NCI-H1417 treated with DMSO at 0.1 percent for 48 hours (cell line): ENCODE measurements at regions not wholly inside any gene's neighbourhood (a gene's known extent, or its start where the extent isn't known, plus 50 kb on each side); places are given as distances from the start of the nearest gene placed in this dataset.

Source experiments
- DNase-seq: peaks from one replicate; lab custom pipeline; 2025; lab: John Stamatoyannopoulos, UW

DNA sequence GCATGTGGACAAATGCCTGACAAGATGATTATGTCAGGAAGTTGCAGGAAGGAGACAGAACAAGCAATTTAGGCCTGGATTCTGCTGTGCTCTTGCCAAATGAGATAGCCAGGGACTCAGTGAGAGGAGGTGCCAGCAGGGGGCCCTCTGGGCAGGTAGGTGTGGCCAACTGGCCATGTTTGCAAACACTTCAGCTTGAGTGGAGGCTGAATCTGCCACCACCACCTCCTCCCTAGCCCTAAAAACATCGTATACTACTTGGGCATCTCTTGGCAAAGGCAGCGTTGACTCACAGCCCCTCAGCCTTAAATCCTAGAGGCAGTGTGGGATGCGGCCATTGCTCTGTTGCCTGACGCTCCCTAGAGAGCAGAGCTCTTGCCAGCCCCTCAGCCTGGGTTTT lies 95.1 kb upstream of the PLET1 start:
- DNase-seq: no peak

DNA sequence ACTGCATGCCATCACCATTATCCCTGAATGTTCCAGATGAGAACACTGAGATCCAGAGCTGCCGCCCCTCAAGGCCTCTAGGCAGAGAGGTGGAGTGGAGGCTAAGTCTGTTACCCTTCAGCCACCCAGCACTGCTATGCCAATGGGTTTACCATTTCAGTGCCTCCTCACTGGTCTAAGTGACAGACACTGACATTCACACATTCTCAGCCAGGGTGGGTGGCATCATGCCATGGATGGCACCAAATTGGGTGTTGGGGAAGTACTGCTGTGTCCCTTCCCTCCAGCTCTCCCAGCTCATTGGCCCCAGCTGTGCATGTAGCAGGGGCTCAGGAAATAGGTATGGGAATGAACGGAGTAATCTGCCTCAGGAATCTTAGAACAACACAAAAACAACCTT lies 96.8 kb upstream of the PLET1 start:
- no peak for DNase-seq

DNA sequence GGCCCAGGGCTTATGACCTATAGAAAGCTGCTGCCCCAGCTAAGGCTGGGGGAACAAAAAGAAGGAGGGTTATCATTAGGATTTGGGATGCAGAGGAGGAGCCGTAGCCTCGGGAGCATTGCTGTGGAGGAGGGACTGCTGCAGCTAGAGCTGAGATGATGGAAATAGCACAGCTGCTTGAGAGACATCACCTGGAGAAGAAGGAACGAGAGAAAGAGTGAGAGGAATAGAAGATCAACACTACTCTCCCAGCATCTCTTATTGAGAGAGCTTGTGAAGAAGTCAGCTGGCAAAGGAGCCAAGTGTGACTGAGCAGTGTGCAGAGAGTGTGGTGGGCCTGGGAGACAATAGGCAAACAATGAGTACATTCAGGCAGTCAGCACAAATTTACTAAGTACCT lies 100.7 kb upstream of the PLET1 start:
- DNase-seq: no peak

DNA sequence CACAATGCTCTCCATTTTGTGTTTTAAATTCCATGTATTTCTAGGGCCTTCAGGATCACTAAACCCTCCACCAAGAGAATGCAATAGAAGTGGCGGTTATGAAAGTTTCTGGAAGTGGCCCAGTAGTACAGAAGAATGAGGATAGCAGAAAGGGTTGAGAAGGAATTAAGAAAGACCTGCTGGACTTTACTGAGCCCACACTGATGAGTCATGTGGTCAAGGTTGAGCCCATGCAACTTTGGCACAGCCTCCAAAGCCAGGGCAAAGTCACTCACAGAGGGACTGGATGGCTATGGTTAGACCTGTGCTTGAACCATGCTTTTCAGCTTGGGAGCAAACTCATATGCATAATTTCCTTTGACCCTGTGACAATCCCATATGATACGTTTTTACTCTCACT lies 102.9 kb upstream of the PLET1 start:
- no peak for DNase-seq

DNA sequence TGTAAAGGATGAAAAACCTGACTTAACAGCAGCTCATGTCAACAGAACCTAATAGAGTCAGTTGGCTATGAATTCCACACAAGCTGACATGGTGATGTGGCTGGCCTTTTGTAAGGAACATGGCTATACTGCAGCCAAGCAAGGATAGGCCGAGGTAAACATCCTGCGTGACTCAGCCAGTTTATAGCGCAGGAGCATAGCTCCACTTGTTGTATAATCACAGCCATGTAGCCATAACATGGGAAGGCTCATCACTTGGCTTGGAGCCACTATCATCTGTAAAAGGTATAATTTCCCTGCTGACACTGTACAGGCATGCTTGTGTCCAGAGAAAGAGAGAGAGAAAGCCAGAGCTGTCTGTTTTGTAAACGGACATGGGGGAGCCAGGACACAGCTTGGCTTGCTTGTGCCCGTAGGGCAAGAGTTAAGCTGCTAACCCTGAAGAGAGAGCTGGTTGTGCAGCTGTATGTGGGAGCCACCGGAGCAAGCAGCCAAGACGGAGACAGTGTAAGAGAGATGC lies 104.4 kb upstream of the PLET1 start:
- no peak for DNase-seq

DNA sequence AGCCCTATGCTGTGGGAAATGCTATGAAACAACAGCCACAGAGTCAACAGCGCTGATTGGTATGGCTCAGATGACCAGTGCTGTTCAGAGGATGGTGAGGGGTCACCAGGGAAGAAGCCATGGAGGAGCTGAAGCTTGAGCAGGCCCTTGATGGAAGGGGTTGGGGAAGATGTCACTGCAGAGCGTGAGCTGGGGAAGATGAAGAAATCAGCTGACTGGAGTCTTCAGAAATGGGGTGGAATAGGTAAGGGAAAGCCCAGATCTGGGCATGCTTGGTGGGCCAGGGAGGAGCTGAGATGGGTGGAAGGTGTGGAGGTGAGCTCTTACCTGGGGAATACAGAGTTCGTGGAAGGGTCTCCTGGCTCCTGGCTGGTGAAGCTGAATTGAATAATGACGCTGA lies 105.4 kb upstream of the PLET1 start:
- no peak for DNase-seq

DNA sequence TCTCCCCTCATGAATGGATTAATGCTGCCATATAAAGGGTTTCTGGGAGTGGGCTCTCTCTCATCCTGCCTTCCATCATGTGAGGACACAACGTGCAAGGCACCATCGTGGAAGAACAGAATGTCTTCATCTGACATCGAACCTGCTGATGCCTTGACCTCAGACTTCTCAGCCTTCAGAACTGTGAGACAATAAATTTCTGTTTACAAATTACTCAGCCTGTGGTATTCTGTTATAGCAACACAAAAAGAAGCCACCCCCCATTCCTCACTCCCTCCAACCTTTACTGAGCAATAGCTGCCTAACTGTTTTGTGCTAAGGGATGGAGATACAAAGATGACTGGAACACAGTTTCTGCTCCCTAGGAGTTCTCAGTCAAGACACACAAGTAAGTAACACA lies 106.1 kb upstream of the PLET1 start:
- DNase-seq: no peak

DNA sequence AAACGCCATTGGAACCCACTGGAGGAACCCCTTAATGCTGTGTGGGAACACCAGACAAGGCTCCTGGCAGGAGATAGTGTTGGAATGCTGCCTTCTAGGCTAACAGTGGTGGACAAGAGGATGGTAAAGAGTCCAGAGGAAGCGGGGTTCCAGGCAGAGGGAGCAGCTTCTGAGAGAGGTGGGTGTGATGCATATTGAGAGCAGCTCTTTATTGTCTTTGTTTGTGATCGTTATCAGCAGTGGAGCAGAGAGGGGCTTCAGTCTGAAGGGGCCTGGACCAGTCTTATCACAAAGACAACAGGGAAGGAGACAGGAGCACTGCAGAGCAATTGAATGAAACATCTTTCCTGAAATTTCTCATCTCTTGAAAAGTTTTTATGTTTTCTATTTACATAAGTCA lies 106.8 kb upstream of the PLET1 start:
- DNase-seq: no peak

DNA sequence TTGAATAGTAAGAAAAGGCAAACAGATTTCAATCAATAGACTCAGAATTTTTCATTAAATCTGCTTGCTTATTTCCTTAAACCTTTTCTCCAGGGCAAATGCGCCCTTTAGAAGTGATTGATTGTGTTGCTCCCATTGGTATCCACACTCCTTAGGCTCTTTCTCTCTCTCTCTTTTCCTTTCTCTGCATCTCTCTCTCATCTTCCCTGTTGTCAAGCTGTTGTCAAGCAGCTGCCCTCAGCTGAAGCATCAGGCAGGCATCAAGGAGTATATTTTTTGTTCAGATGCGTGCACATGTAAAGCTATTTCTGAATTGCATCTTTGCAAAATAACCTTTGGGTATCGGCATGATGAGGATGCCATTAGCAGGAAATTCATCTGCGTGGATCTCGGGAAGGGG lies 107.2 kb upstream of the PLET1 start:
- DNase-seq: no peak

DNA sequence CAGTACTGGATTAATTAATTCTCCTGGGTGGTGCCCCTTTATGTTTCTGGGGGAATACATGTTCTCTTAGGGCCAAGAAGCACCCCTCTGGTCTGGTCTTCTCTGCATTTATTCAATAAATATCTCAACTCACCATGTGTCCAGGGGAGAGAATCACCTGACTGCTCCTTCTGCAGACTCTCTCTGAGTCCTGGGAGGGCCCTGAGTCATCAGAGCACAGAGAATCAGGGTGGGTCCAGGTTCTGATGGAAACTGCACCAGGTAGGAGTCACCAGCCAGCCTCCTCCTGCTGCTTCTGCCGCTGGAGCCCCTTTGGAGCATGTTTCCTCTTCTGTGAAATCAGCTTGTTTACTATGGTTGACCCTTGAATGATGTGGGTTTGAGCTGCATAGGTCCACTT lies 107.7 kb upstream of the PLET1 start:
- DNase-seq: no peak

DNA sequence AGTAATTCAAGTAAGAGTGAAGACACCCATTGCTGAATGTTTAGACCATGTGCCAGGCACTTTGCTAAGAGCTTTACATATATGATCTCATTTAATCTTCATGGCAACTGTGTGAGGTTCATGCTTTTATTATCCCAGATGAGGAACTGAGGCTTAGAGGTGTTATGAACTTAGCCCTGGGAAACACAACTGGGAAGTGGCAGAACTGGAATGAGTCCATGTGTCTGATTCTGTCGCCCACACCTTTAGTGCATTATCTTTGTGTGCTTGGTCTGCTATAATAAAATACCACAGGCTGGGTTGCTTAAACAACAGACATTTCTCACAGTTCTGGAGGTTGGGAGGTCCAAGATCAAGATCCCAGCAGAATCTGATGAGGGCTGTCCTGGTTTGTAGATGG lies 108.7 kb upstream of the PLET1 start:
- DNase-seq: no peak

DNA sequence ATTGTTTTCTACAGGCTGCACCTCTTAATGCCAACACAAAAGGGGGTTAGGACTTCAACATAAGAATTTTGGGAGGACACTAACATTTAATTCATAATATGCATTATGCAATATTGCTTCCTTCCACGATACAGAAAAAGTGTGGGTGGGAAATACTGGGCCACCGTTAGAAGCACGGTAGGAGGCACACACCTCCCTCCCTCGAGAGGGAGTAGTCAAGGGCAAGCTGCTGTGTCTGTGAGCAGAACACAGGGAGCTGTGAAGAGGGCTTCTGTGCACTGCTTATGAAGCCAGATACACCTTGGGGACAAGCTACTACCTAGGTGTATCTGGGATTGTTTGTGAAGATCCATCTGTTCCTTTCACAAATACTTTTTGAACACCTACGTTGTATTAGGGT lies 109.3 kb upstream of the PLET1 start:
- DNase-seq: no peak

DNA sequence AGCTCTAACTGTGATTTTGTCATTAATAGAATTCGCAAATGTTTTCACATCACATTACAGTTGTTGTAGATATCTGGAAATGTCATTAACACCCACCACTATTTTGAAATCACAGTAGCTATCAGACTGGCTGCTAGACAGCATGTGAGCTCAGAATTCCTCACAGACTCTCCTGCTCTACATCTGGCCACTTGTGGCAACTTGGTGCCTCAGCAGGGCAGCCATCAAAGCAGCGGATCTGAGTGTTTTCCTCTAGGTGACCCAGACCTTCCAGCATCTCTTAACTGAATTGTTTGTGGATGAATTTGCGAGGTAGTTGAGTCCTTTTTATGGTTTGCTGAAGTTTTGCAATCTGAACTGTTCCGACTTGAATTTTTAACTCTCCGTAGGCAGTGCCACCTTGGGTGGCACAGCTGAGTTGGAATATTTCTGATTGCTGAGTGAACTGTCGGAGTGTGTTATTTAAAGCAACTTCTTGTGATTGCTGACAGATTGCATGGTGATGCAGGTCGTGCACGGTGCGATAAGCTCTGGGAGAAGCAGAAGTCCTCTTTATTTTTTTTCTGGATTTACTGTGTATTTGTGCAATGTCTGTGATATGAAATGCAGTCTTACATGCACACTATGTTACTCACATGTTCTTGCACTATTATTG lies 114.0 kb upstream of the PLET1 start:
- no peak for DNase-seq

DNA sequence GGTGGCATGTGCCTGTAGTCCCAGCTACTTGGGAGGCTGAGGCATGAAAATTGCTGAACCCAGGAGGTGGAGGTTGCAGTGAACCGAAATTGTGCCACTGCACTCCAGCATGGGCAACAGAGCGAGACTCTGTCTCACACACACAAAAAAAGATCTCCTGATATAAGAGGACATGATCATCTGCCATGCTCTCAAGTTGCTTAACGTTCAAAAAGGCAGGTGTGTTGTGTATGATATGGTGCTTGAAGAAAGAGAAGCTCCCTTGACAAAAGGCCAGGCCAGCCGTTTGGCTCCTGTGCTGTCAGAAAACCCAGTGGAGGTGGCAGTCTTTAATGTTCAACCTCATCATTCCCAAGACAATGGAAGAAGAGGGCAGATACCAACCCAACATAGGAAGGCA lies 117.3 kb upstream of the PLET1 start:
- no peak for DNase-seq

DNA sequence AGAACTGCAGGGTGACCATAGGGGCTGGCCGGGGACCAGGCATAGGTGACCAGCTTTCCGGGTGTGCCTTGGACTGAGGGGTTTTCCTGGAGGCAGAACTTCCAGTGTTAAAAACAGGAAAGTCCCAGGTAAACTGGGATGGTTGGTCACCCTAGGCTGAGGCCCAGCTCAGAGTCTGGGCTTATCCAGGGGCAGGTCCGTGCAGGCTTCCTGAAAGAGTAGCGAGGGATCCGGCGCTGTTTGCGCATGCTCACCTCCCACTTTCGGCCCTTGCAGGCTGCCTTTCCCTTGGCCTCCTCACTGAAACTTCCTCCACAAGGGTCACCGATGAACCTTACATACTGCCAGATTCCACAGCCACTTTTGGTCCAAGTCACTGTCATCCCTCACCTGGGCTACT lies 119.8 kb upstream of the PLET1 start:
- DNase-seq: no peak

DNA sequence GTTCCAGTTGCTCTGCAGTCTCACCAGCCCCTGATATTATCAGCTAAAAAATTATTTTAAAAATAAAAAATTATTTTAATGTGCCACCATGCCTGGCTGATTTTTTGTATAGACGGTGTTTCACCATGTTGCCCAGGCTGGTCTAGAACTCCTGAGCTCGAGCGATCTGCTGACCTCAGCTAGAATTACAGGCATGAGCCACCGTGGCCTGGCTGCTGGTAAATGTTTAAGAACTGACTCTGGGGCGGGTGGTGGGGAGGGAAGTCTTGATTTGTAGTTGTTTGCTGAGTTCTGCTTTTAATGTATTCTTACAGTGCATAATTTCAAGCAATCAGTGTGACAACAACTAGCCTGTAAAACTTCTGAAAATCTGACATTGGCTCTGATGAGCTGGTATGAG lies 120.9 kb upstream of the PLET1 start:
- no peak for DNase-seq

DNA sequence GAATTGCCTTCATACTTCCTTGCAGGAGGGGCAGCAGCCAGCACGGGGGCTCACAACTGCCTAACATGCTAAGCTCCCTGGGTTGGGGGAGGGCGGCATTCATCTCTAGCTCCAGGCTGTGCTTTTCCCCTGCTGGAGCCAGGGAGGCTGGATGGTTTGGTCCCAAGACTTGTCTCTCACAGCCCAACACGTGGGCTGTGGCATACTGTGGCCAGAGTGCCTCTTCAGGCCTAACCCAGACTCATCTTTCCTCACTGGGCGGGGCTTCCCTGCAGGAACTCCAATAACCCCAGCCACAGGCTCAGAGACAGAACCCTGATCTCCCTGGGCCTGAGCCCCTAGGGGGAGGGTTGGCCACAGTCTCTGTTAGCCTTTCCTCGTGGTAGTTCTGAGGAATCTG lies 121.9 kb upstream of the PLET1 start:
- DNase-seq: no peak

DNA sequence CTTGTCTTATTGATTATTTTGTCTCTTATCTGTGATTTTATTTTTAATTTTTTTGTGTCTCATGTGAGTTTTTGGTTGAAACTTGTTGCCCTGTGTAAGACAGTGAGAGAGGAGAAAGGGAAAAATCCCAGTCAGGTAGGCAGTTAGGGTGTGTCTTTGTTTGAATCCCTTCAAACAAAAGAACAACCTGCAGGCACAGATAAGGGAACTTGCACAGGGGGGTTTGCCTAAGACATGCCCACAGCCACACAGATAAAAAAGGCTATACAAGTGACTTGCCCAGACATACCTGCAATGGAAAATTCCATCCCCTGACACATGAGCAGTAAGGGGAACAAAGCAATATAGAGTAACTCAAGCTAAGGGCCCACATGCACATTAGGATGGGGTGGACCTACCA lies 127.8 kb upstream of the PLET1 start:
- DNase-seq: no peak

DNA sequence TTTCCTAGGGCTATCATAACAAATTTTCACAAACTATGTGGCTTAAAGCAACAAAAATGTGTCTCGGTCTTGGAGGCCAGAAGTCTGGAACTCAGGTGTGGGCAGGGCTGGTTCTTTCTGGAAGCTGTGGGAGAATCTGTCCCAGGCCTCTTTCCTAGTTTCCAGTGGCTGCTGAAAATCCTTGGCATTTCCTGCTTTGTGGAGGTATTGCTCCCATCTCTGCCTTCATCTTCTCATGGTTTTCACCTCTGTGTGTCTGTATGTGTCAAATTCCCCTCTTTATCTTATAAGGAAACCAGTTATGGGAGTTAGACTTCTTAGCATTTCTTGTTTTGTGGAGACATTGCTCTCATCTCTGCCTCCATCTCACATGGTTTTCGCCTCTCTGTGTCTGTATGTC lies 130.4 kb upstream of the PLET1 start:
- no peak for DNase-seq

DNA sequence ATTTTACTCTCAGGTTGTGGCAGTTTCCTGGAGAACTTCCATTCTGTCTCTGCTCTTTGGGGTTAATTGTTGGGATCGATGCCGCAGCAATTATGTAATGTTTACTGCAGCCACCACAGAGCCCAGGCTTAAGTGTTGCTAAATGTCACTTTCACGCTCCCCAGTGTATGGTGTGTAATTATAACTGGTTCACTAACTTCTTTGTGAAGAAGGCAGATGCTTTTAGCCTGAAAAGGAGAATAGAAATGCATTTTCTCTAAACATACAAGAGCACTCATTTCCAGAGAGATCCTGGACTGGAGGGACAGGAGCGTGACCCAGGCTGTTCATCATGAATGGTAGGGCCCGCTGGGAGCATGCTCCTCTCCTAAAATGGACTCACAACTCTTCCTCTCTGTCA lies 132.2 kb upstream of the PLET1 start:
- peak; percentile 73 for DNase-seq

DNA sequence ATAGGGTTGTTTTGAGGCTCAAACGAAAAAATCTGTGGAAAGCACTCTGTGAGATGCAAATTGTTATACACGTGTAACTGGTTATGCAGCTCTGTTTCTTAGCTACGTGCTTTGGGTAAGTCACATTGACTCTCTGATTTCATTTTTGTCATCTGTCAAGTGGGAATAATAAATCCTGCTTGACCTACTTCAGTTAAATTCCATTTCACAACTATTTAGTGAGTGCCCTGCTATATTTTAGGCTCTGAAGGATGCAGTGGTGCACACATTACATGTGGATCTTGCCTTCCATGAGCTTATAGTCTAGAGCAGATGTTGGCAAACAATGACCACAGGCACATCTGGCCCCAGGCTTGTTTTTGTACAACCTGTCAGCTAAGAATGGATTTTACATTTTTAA lies 133.6 kb upstream of the PLET1 start:
- DNase-seq: no peak

DNA sequence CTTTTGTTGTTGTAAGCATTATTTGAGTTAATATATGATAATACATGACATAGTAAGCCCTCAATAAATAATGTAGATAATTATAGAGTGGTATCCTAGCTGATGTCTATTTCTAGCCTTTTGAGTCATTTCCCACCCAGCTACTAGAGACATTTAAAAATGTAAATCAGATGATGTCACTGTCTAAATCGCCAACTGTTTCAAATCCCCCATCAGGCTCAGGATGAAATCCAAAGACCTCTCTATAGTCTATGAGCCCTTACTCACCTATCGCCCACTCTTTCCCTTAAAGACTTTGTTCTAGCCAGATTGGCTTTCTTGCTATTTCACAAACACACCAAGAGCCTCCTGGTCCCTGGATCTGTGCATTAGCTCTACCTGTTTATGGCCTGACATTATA lies 135.4 kb upstream of the PLET1 start:
- no peak for DNase-seq

DNA sequence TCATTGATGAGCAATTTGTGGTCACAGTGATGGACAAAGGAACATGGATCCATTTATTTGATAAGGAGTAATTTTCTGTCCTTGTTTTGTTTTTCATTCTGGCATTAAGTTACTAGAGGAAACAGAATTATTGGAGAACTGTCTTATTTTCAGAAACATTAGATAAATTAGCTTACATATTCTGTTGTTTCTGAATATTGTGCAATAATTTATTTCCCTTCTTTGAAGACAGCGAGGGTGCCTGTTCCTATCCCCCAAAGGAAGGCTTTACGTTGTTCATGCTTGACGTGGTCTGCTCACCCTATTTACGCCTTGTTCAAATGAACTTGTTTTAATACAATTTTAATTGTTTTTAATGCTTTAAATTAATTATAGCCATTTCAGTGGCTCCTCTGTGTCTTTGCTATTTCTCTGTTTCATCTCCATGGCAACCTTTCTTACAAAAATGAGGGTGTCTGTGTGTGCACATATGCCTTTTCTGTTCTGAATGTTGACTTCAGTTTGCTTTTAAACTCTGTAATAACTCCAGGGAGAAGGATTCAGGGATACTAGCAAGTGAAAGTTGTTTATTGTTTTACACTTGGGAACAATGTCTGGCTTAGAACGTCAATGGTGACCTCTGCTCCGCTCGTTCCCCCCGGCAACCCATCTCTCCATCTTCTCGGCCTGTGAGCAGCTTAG lies 138.3 kb upstream of the PLET1 start:
- no peak for DNase-seq

DNA sequence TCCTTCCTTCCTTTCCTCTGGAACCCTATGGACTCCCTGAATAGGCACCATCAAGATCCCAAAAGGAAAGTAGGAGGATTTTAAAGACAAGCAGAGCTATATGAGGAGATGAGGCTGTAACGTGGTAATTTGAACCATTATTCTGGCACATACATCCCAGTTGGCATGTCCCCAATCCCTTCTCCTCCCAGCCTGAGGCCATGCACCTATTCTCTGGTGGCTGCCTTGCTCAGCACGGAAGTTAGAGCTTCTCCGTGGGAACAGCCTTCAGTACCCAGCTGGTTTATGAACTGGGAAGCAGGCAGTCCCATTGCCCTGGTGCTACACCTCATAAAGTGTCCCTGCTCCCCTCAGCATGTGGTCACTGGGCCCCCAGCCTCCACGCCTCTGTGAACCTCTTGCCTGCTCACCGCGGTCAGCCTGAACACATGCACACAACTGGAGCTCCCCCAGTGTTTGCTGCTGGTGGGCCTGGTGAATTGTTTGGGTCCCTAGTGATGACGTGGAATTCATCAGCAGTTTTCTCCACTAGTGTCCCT lies 139.9 kb upstream of the PLET1 start:
- DNase-seq: no peak
